Activated naive CD4-positive, alpha-beta T cell treated with anti-CD3 and anti-CD28 coated beads, Interleukin-2, amount 50 U/mL, for 16 hours (primary cell): ENCODE measurements at regions not wholly inside any gene's neighbourhood (a gene's known extent, or its start where the extent isn't known, plus 50 kb on each side); places are given as distances from the start of the nearest gene placed in this dataset.
"Not testable (repeated sequence)": the region's sequence is repeated elsewhere in the genome, so short reads cannot be mapped to it uniquely, and the experiment has no call there.

ENCODE experiments used
- DNase-seq: peaks from one replicate; pipeline ENCODE4 v3.0.0-alpha.2; 2020

DNA sequence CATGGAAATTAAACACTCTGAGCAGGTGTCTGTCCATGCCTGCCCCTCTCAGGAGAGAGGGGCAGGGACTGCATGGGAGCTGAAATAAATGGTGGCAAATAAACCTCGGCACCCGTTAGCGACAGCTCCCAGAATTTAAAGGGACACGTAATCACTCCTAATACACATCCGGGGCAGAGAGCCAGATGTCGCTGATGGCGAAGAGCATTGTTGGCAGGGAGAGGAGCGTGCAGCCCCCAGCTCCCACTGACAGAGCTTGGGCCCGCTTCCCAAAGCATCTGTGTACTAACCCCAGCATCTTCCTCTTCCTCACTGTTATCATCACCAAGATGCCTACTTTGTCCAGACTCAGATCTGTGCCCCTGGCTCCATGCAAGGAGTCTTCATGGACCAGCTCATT lies 85.8 kb downstream of the IRX5 start:
- no peak for DNase-seq

- no peak for DNase-seq
Observed at GRCh38 chr16:55017321-55017720, 86.7 kb downstream of the IRX5 start.

- DNase-seq = no peak
Observed at GRCh38 chr16:55018881-55019280, 88.2 kb downstream of the IRX5 start.

DNA sequence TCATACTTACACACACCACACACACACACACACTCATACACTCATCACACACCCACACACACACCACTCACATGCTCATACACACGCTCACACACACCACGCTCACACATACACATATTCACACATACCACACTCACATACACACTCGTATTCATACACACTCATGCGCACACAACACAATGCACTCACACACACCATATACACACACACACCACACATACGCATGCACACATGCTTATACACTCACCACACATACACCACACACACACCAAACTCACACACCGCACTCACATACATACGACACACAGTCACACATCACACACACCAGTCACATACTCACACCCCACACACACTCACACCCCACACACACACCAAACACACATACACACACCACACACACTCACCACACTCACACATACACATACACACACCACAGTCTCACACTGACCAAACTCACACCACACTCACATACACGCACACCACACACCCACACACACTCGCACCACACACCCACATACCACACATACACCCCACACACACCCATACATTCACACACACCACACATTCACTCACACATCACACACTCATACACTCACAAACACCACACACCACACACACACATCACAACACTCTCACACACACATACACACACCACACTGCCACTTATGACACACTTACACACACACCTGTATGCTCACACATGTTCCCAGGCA lies 88.9 kb downstream of the IRX5 start:
- DNase-seq = no peak

DNA sequence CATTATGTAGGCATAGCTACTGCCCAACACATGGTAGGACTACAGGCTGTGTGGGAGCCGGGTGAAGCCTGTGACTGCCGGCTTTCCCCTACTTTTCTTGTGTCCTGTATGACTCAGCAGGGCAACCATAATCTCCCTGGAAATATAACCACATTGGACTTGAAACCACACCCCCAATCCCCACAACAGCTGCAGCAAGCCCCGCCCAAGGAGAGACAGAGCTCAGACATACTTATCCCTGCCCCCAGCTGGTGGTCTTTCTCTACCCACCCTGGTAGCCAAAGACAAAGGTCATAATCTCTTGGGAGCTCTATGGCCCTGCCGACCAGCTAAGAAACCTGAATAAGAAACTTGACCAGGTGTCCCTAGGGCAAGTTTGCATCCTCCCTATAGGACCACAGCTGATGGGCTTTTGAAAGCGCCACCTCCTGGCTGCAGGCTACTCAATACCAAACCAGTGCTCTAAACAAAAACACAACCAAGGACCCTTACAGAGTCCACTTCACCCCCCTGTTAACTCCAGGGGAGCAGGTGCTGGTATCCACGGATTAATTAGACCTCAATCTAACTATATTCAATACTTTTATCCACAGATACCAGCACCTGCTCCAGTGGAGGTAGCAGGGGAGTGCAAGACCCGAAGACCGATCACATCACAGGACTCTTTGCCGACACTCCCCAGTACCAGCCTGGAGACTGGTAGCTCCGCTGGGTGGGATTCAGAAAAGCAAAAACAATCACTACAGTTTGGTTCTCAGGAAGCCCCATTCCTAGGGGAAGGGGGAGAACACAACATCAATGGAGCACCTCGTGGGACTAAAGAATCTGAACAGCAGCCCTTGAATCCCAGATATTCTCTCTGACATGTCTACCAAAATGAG lies 91.2 kb downstream of the IRX5 start:
- DNase-seq = no peak

- not testable (repeated sequence) for DNase-seq
Observed at GRCh38 chr16:55027260-55027659, 96.6 kb downstream of the IRX5 start.

DNA sequence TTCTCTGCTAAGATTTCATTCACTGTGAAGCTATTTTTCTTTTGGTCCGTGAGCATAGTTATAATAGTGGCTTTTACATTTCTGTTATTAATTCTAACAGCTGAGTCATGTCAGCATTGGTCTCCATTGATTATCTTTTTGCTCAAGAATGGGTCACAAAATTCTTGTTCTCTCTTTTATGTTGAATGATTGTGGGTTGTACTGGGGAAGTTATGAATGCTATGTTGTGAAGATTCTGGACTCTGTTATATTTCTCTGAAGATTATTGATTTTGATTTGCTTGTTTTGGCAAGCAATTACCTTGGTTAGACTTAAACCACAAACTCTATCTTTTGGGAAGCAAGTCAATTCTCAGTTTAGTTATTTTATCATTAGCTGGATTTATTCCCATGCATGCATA lies 98.8 kb downstream of the IRX5 start:
- DNase-seq = no peak

DNA sequence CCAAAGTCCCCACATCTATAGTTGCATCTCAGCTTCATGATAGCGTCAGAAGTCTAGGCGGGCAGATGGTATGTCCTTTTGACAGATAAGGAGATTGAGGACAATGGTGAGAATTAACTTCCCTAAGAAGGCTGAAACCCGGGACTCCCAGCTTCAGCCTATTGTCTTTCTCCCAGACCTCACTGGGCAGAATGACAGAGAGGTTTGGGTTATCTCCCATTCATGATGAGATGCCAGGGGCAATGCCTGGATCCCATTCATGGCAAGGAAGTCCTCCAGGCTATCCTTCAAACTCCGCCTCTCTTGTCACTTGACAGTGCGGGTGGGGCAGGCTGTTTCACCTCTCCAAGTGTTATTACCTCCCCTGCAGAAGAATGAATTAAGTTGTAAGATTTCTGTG lies 100.3 kb downstream of the IRX5 start:
- no peak for DNase-seq

DNA sequence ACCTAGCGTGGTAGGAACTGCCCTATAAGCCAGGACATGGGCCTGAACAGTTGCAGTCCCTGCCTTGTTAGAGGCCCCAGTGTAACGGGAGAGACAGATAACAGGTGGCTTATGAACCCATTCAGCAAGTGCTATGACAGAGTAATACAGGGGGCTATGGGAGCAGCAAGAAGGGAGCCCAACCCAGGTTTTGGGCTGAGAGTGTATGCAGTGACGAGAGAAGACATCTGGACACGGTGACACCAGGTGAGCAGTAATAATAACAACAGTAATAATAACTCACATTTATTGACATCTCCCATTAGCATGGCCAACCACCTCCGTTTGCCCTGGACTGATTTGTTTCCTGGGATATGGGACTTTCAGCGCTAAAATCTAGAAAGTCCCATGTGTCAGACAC lies 100.8 kb downstream of the IRX5 start:
- DNase-seq = no peak

DNA sequence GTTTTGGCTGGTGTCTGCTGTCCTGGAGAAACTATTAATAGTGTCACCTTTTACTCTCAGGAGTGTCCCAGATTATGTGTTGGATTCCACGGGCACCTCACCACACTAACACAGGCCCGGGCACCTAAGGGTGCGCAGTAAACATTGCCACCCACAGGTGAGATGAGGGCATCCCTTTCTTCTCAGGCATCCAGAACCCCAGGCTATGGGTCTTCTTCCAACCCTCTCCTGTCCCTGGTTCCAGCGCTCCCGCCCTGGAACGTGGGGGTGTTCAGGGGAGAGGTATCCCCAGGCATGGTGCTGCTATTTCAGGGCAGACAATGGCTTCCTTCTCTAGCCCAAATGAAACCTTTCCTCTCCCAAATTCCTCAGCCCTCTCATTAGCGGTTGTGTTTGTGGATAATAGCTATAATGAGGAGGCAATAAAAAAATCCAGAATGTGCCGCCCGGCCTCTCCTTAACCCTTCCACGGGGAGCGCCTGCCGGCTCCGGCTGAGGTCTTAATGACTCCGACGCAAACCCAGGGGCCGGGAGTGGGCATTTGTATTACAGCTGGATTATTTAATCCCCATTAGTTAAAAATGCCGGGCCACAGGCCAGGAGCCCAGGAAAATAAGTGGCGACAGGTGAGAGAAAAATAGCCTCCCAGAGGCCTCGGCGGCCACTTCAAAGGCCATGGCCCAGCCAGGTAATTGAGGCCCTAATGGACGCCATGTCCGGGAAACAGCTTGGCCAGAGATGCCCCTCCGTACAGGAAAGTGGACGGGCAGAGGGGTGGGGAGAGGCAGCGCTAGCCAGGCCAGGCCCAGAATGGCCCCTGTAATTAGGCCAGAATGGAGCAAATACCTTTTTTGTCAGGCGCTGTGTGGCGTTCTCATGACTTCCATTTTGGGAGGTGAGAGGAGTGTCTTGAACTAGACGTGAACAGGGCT lies 102.8 kb downstream of the IRX5 start:
- no peak for DNase-seq

GRCh38 chr16:55035029-55035428 lies 104.4 kb downstream of the IRX5 start:
- no peak for DNase-seq

DNA sequence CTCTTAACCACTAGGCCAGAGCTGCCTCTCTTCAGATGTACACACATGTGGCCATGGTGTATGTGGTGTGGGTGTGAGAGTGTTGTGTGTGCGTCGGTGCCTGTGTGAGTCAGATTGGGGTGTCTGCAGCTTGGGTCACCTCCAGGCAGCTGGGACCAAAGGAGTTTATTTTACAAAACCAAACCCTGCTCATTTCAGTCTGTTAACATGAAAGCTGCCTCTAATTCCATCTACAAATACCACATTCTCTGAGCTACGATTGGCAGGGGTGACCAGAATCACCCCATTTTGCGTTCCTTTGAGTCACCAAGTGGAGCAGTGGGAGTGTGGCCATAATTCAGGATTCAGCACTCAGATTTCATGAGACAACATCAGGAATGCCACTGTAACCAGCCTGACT lies 105.3 kb downstream of the IRX5 start:
- DNase-seq = no peak

DNA sequence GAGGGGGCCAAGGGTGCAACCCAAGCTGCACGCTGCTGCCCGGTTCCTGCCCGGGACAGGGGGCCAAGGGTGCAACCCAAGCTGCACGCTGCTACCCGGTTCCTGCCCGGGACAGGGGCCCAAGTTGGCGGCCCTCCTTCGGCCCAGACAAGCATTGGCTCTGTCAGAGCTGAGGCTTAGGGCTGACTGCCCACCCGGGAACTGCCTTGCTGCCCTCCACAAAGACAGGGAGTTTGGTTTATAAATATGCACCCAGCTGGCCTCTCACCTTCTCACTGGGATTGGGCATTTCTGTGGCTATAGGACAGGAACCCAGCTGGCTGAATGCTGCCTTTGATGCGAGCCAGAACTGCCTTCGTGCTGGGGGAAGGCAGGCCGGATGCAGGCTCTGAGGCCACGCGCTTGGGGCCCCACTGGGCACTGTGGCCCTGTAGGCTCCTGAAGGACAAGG lies 105.7 kb downstream of the IRX5 start:
- no peak for DNase-seq

DNA sequence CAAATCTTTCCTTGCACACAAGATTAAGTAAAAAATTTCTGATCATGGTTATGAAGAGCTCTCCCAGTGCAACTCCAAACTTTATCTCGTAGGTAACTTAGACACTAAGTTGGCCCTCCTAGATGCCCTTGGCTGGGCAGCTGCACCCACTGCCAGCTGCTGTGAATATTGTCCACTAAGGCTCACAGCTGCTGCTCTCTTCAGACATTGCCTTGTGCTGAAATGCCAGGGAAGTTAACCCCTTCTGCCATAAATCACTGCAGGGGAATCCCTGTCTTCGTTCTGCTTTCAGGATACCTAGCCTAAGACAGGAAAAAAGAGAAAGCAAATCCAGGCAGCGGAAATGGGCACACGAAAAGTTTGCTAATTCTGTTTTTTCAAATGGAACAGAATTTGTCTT lies 106.4 kb downstream of the IRX5 start:
- no peak for DNase-seq

DNA sequence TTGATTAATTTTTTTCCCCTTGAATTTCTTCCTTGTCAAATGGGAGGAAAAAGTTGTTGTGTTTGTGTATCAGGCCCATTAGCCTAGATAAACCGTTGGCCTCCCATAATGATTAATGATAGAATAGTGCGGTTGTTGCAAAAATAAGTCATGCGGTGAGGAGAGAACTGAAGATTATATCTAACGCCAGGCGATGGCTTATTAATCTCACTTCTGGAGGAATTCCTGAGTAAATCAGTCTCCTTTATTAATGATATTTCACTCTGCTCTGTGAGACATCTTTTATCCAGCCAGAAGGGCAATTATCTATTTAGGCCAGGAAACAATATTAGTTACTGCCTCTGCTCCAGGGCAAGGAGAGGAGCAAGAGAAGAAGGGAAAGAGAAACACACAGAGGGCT lies 107.3 kb downstream of the IRX5 start:
- no peak for DNase-seq

DNA sequence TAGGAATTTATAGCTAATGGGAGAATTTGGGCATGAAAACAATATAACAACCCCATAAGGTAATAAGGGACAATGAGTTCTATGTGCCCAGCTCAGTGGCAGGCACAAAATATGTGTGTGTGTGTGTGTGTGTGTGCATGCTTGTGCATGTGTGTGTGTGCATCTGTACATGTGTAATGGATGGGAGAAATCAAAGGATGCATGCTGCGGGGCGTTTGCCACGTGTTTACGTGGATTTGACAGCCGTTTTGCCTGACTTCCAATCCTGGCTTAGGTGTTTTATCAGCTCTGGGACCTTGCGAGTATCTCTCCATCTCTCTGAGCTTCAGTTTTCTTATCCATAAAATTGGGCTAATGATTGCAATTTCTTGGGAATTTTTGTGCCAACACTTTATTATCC lies 108.4 kb downstream of the IRX5 start:
- no peak for DNase-seq

- no peak for DNase-seq
Observed at GRCh38 chr16:55039511-55039910, 108.8 kb downstream of the IRX5 start.

GRCh38 chr16:55039931-55040330 lies 109.3 kb downstream of the IRX5 start:
- DNase-seq = no peak

- DNase-seq = no peak
Observed at GRCh38 chr16:55040366-55041086, 109.9 kb downstream of the IRX5 start.

DNA sequence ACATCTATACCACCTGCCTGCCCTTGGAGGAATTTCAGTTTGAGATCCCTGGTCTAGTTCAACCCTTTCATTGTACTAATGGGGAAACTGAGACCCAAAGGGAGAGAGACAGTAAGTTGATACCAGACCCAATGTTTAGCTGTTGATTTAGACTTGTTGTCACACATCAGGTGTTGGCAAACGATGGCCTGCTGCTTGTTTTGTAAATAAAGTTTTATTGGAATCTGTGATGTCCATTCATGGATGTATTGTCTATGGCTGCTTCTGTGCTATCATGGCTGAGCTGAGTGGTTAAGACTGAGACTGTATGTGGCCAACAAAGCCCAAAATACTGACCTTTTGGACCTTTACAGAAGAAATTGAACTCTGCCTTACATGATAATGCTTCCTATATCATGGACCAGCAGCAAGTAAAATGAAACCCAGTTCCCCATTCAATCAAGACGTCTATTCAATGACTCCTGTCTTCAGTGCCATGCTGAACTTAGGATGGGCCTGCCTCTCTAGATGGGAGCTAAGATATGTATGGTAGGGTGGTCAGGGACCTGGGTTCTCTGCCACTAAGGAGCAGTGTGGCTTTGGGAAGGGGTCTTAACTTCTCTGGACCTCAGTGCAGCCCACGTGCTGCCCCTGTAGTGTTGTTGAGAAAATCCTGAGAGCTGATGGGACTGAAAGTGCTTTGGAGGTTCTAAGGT lies 111.0 kb downstream of the IRX5 start:
- DNase-seq = no peak

GRCh38 chr16:55042556-55043432 lies 112.1 kb downstream of the IRX5 start:
- no peak for DNase-seq
